ENCODE measurements at regions not wholly inside any gene's neighbourhood (a gene's known extent, or its start where the extent isn't known, plus 50 kb on each side); places are given as distances from the start of the nearest gene placed in this dataset.
A peak's percentile ranks its signal among the peaks of the same experiment; 100 is the strongest.

DNA sequence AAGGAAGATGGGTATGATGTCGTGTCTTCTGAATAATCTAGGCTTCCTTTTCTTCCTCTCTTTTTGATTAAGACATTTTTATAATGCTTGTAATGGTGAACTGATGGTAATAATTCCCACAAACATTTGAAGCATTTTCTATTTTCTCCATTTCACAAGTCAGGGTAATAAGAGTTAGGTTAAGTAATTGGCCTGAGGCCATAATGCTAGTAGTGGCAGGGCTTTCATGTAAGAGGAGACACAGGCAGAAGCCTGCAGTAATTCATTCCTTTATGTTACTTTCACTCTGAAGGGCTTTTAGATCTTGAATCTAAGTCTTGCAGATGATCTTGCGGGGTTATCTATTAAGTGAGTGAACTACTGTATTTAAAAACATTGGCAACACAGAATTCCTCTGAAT, 374.9 kb downstream of the MAT2B start:
- peak; percentile 24 for DNase-seq (ENCODE audit: low read depth)

DNA sequence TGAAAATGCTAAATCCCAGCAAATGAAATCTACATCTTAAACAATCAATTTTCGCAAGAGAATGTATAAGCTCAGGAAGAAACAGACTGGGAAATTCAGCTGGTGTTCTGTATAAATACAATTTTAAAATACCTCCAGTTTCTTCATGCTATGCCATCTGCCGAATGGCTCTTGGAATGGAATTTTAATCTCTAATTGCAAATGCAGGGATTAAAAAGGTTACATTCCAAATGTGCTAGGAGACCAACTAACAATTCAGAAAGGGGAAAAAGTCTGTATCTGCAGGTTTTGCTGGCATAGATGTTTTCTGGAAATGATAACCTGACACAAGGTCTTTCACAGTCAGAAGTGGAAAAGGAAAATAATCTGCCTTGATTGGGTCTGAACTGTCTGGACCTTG, 379.7 kb downstream of the MAT2B start:
- no peak overlapping the region for H3K4me3 ChIP-seq (ENCODE audit: control insufficient read depth, low read depth, low read length)
- TF ChIP-seq, protein P1, sequence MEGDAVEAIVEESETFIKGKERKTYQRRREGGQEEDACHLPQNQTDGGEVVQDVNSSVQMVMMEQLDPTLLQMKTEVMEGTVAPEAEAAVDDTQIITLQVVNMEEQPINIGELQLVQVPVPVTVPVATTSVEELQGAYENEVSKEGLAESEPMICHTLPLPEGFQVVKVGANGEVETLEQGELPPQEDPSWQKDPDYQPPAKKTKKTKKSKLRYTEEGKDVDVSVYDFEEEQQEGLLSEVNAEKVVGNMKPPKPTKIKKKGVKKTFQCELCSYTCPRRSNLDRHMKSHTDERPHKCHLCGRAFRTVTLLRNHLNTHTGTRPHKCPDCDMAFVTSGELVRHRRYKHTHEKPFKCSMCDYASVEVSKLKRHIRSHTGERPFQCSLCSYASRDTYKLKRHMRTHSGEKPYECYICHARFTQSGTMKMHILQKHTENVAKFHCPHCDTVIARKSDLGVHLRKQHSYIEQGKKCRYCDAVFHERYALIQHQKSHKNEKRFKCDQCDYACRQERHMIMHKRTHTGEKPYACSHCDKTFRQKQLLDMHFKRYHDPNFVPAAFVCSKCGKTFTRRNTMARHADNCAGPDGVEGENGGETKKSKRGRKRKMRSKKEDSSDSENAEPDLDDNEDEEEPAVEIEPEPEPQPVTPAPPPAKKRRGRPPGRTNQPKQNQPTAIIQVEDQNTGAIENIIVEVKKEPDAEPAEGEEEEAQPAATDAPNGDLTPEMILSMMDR (conservative IDR thresholded peaks at IDR 0.05; ENCODE audit: control insufficient read depth, insufficient read depth, low read depth, low read length), result no peak
- DNase-seq (ENCODE audit: low read depth), result no peak

More for the DNA sequence above, 374.9 kb downstream of the MAT2B start:
- H3K4me3 ChIP-seq (ENCODE audit: control insufficient read depth, low read depth, low read length), result no peak overlapping the region
- TF ChIP-seq, protein P1 (conservative IDR thresholded peaks at IDR 0.05; ENCODE audit: control insufficient read depth, insufficient read depth, low read depth, low read length), result no peak

DNA sequence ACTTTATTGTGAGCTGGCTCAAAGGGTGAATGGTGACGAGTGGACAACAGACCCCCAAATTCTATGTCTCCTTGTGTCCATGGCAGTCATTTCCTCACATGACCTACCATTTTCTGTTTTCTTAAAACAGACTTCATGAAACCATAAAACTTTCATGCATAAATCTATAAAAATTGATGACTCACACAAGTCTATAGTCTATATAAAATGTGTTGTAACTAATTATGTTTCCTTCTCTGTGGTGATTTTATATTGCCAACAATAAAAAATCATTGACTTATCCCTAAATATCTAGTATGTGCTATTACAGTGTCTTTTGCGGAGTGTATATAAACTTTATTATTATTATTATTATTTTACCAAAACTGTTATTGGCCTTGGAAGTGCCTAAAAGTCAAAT, 382.4 kb downstream of the MAT2B start:
- no peak for DNase-seq (ENCODE audit: low read depth)
- TF ChIP-seq, protein P1 (conservative IDR thresholded peaks at IDR 0.05; ENCODE audit: control insufficient read depth, insufficient read depth, low read depth, low read length), result no peak
- no peak overlapping the region for H3K4me3 ChIP-seq (ENCODE audit: control insufficient read depth, low read depth, low read length)

GRCh38 chr5:163888366-163888765, 382.9 kb downstream of the MAT2B start:
- H3K4me3 ChIP-seq (ENCODE audit: control insufficient read depth, low read depth, low read length), result no peak overlapping the region
- peak; percentile 11 for DNase-seq (ENCODE audit: low read depth)
- TF ChIP-seq, protein P1 (conservative IDR thresholded peaks at IDR 0.05; ENCODE audit: control insufficient read depth, insufficient read depth, low read depth, low read length), result no peak

- H3K4me3 ChIP-seq (ENCODE audit: control insufficient read depth, low read depth, low read length), result no peak overlapping the region
- TF ChIP-seq, protein P1 (conservative IDR thresholded peaks at IDR 0.05; ENCODE audit: control insufficient read depth, insufficient read depth, low read depth, low read length), result no peak
- DNase-seq (ENCODE audit: low read depth), result peak; percentile 85
These were observed 383.9 kb downstream of the MAT2B start for GRCh38 chr5:163889369-163889768.

DNA sequence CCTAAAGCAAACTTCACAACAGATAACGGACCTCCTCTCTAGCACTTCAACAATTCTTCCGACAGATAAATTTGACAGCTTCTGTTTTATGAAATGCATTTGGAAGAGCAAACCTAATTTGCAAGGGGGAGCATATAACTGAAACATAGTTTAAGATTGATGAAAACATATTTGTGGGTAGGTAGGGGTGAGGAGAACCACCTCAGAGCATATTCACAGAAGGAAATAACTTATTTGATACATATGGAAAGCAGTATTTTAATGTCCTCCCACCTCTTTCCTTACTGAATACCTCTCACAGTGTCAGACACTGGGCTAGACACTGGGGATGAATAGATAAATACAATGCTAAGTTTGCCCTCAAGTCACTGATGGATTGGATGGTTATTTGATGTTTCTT, 384.8 kb downstream of the MAT2B start:
- H3K4me3 ChIP-seq (ENCODE audit: control insufficient read depth, low read depth, low read length), result no peak overlapping the region
- DNase-seq (ENCODE audit: low read depth), result peak; percentile 4
- TF ChIP-seq, protein P1 (conservative IDR thresholded peaks at IDR 0.05; ENCODE audit: control insufficient read depth, insufficient read depth, low read depth, low read length), result no peak

GRCh38 chr5:163893281-163893680, 387.9 kb downstream of the MAT2B start:
- H3K4me3 ChIP-seq (ENCODE audit: control insufficient read depth, low read depth, low read length), result no peak overlapping the region
- TF ChIP-seq, protein P1 (conservative IDR thresholded peaks at IDR 0.05; ENCODE audit: control insufficient read depth, insufficient read depth, low read depth, low read length), result no peak
- DNase-seq (ENCODE audit: low read depth), result peak; percentile 87
